ENCODE measurements at regions not wholly inside any gene's neighbourhood (a gene's known extent, or its start where the extent isn't known, plus 50 kb on each side); places are given as distances from the start of the nearest gene placed in this dataset.

DNA sequence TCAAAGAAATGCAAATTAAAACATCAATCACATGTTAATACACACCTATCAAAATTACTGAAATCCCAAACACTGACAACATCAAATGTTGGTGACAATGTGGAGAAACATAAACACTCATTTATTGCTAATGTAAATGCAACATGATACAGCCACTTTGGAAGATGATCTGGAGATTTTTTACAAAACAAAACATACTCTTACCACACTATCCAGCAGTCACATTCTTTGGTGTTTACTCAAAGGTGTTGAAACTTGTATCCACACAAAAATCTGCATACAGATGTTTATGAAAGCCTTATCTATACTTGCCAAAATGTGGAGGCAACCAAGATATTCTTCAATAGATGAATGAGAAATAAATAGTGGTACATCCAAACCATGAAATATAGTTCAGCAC lies 1219.5 kb upstream of the PCDH20 start:
- H3K27ac ChIP-seq (ENCODE audit: low read depth in 1 of 2, low read length in 2 of 2), result no peak overlapping the region
- no peak for DNase-seq (ENCODE audit: low spot score)
- no peaks in the 10 kb centered on the region for H3K27me3 ChIP-seq (ENCODE audit: control insufficient read depth in 4 of 4, insufficient read depth in 4 of 4, low read length in 3 of 4)
- TF ChIP-seq, protein P1, sequence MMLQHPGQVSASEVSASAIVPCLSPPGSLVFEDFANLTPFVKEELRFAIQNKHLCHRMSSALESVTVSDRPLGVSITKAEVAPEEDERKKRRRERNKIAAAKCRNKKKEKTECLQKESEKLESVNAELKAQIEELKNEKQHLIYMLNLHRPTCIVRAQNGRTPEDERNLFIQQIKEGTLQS (IDR thresholded peaks at IDR 0.05), result no peak
- TF ChIP-seq HNF4A (conservative IDR thresholded peaks at IDR 0.05) (no peak), JUND (IDR thresholded peaks at IDR 0.05) (no peak), TAF1 (conservative IDR thresholded peaks at IDR 0.05) (no peak), YY1 (IDR thresholded peaks at IDR 0.05) (no peak), FOXA2 (IDR thresholded peaks at IDR 0.05) (no peak), GABPA (IDR thresholded peaks at IDR 0.05 in 1 of 2, conservative IDR thresholded peaks at IDR 0.05 in 1 of 2) (no peak), EGR1 (IDR thresholded peaks at IDR 0.05; ENCODE audit: low read depth in 2 of 2) (no peak), RAD21 (IDR thresholded peaks at IDR 0.05) (no peak), FOXA1 (IDR thresholded peaks at IDR 0.05) (no peak), RXRA (IDR thresholded peaks at IDR 0.05) (no peak), SP1 (IDR thresholded peaks at IDR 0.05) (no peak)
- TF ChIP-seq, protein P2, sequence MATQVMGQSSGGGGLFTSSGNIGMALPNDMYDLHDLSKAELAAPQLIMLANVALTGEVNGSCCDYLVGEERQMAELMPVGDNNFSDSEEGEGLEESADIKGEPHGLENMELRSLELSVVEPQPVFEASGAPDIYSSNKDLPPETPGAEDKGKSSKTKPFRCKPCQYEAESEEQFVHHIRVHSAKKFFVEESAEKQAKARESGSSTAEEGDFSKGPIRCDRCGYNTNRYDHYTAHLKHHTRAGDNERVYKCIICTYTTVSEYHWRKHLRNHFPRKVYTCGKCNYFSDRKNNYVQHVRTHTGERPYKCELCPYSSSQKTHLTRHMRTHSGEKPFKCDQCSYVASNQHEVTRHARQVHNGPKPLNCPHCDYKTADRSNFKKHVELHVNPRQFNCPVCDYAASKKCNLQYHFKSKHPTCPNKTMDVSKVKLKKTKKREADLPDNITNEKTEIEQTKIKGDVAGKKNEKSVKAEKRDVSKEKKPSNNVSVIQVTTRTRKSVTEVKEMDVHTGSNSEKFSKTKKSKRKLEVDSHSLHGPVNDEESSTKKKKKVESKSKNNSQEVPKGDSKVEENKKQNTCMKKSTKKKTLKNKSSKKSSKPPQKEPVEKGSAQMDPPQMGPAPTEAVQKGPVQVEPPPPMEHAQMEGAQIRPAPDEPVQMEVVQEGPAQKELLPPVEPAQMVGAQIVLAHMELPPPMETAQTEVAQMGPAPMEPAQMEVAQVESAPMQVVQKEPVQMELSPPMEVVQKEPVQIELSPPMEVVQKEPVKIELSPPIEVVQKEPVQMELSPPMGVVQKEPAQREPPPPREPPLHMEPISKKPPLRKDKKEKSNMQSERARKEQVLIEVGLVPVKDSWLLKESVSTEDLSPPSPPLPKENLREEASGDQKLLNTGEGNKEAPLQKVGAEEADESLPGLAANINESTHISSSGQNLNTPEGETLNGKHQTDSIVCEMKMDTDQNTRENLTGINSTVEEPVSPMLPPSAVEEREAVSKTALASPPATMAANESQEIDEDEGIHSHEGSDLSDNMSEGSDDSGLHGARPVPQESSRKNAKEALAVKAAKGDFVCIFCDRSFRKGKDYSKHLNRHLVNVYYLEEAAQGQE (IDR thresholded peaks at IDR 0.05), result no peak
- TF ChIP-seq, protein P3, sequence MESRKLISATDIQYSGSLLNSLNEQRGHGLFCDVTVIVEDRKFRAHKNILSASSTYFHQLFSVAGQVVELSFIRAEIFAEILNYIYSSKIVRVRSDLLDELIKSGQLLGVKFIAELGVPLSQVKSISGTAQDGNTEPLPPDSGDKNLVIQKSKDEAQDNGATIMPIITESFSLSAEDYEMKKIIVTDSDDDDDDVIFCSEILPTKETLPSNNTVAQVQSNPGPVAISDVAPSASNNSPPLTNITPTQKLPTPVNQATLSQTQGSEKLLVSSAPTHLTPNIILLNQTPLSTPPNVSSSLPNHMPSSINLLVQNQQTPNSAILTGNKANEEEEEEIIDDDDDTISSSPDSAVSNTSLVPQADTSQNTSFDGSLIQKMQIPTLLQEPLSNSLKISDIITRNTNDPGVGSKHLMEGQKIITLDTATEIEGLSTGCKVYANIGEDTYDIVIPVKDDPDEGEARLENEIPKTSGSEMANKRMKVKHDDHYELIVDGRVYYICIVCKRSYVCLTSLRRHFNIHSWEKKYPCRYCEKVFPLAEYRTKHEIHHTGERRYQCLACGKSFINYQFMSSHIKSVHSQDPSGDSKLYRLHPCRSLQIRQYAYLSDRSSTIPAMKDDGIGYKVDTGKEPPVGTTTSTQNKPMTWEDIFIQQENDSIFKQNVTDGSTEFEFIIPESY (IDR thresholded peaks at IDR 0.05), result no peak
- TF ChIP-seq, protein P4, sequence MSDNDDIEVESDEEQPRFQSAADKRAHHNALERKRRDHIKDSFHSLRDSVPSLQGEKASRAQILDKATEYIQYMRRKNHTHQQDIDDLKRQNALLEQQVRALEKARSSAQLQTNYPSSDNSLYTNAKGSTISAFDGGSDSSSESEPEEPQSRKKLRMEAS (IDR thresholded peaks at IDR 0.05), result no peak
- TF ChIP-seq, protein P5, sequence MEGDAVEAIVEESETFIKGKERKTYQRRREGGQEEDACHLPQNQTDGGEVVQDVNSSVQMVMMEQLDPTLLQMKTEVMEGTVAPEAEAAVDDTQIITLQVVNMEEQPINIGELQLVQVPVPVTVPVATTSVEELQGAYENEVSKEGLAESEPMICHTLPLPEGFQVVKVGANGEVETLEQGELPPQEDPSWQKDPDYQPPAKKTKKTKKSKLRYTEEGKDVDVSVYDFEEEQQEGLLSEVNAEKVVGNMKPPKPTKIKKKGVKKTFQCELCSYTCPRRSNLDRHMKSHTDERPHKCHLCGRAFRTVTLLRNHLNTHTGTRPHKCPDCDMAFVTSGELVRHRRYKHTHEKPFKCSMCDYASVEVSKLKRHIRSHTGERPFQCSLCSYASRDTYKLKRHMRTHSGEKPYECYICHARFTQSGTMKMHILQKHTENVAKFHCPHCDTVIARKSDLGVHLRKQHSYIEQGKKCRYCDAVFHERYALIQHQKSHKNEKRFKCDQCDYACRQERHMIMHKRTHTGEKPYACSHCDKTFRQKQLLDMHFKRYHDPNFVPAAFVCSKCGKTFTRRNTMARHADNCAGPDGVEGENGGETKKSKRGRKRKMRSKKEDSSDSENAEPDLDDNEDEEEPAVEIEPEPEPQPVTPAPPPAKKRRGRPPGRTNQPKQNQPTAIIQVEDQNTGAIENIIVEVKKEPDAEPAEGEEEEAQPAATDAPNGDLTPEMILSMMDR (IDR thresholded peaks at IDR 0.05; ENCODE audit: low read depth, low read length, missing input control), result no peak
- H3K36me3 ChIP-seq (ENCODE audit: control insufficient read depth in 4 of 4, insufficient read depth in 3 of 4, low read depth in 1 of 4, low read length in 3 of 4), result no peaks in the 10 kb centered on the region
- no peak overlapping the region for H3K9ac ChIP-seq (ENCODE audit: low read depth in 1 of 2, low read length in 2 of 2)
- no peaks in the 10 kb centered on the region for H3K9me3 ChIP-seq (ENCODE audit: control insufficient read depth in 4 of 4, low read length in 3 of 4)
- no peak overlapping the region for H3K4me3 ChIP-seq (ENCODE audit: low read depth in 1 of 3, low read length in 3 of 3)
- H3K4me1 ChIP-seq (ENCODE audit: control insufficient read depth in 4 of 4, insufficient read depth in 4 of 4, low read length in 3 of 4), result no peaks in the 10 kb centered on the region

DNA sequence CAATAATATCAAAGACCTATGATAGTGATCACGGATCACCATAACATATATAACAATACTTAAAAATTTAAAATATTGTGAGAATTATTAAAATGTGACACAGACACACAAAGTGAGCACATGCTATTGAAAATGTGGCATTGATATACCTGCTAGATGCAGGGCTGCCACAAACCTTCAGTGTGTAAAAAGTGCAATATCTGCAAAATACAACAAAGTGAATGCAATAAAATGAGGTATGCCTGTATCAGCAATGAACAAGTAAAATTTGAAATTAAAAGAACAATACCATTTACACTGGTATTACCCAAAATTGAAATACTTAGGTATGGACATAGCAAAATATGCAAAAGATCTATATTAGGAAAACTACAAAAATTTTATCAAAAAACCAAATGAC lies 1217.8 kb upstream of the PCDH20 start:
- Histone ChIP-seq H3K4me3 (ENCODE audit: low read depth in 1 of 3, low read length in 3 of 3) (no peak overlapping the region), H3K27ac (ENCODE audit: low read depth in 1 of 2, low read length in 2 of 2) (no peak overlapping the region), H3K9ac (ENCODE audit: low read depth in 1 of 2, low read length in 2 of 2) (no peak overlapping the region), H3K4me1 (ENCODE audit: control insufficient read depth in 4 of 4, insufficient read depth in 4 of 4, low read length in 3 of 4) (peaks cover 0 to 2% (median 0%) of the 10 kb centered on the region in 4 donors), H3K27me3 (ENCODE audit: control insufficient read depth in 4 of 4, insufficient read depth in 4 of 4, low read length in 3 of 4) (no peaks in the 10 kb centered on the region), H3K9me3 (ENCODE audit: control insufficient read depth in 4 of 4, low read length in 3 of 4) (no peaks in the 10 kb centered on the region), H3K36me3 (ENCODE audit: control insufficient read depth in 4 of 4, insufficient read depth in 3 of 4, low read depth in 1 of 4, low read length in 3 of 4) (no peaks in the 10 kb centered on the region)
- DNase-seq (ENCODE audit: low spot score), result no peak
- WGBS, result 90% methylated on average over 1 of the region's 1 CpG
- TF ChIP-seq HNF4A (conservative IDR thresholded peaks at IDR 0.05), result no peak
- TF ChIP-seq, protein P4 (IDR thresholded peaks at IDR 0.05), result no peak
- no peak for TF ChIP-seq RAD21 (IDR thresholded peaks at IDR 0.05)
- no peak for TF ChIP-seq YY1 (IDR thresholded peaks at IDR 0.05)
- TF ChIP-seq, protein P3 (IDR thresholded peaks at IDR 0.05), result no peak
- TF ChIP-seq, protein P2 (IDR thresholded peaks at IDR 0.05), result no peak
- no peak for TF ChIP-seq SP1 (IDR thresholded peaks at IDR 0.05)
- TF ChIP-seq FOXA2 (IDR thresholded peaks at IDR 0.05), result no peak
- TF ChIP-seq JUND (IDR thresholded peaks at IDR 0.05), result no peak
- TF ChIP-seq HNF4G (IDR thresholded peaks at IDR 0.05), result no peak
- TF ChIP-seq NR2F2 (IDR thresholded peaks at IDR 0.05), result no peak
- TF ChIP-seq EGR1 (IDR thresholded peaks at IDR 0.05; ENCODE audit: low read depth in 2 of 2), result no peak
- no peak for TF ChIP-seq FOXA1 (IDR thresholded peaks at IDR 0.05)

Measured in liver (tissue), 8 donors.